ENCODE measurements at regions not wholly inside any gene's neighbourhood (a gene's known extent, or its start where the extent isn't known, plus 50 kb on each side); places are given as distances from the start of the nearest gene placed in this dataset.
A peak's percentile ranks its signal among the peaks of the same experiment; 100 is the strongest.

DNA sequence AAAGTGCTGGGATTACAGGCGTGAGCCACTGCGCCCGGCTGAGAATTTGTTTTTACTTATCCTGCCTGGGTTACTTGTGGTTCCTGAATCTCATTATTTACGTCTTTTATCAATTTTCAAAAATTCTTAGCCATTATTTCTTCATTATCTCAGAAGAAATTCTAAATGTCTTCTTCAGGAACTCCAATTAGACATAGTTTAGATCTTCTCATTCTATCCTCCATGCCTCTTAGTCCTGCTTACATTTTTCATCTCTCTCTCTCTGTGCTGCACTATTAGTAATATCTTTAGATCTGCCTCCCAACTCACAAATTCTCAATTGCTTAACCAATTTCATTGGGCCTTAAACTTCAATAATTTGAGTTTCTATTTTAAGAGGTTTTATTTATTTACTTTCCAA, 124.4 kb upstream of the MRPS22 start:
- Histone ChIP-seq H3K79me2 (ENCODE audit: low read depth) (no peaks in the 10 kb centered on the region), H3K4me1 (no peaks in the 10 kb centered on the region), H3K9ac (no peak overlapping the region), H3F3A (ENCODE audit: low read depth) (no peaks in the 10 kb centered on the region), H3K9me3 (ENCODE audit: low read depth) (no peaks in the 10 kb centered on the region), H3K4me2 (no peak overlapping the region), H2AFZ (replicated peaks) (no peak overlapping the region), H3K4me3 (no peak overlapping the region), H3K36me3 (no peaks in the 10 kb centered on the region), H3K27me3 (no peaks in the 10 kb centered on the region), H4K20me1 (ENCODE audit: low read depth) (no peaks in the 10 kb centered on the region), H3K27ac (no peak overlapping the region)
- Mint-ChIP-seq H3K4me1 (peaks cover 2% of the 10 kb centered on the region), H3K27ac (no peak overlapping the region), H3K9me3 (no peaks in the 10 kb centered on the region), H3K36me3 (no peaks in the 10 kb centered on the region), H3K4me3 (no peak overlapping the region), H3K27me3 (ENCODE audit: insufficient read depth, low read depth) (peaks cover 13% of the 10 kb centered on the region)
- TF ChIP-seq, protein P1, sequence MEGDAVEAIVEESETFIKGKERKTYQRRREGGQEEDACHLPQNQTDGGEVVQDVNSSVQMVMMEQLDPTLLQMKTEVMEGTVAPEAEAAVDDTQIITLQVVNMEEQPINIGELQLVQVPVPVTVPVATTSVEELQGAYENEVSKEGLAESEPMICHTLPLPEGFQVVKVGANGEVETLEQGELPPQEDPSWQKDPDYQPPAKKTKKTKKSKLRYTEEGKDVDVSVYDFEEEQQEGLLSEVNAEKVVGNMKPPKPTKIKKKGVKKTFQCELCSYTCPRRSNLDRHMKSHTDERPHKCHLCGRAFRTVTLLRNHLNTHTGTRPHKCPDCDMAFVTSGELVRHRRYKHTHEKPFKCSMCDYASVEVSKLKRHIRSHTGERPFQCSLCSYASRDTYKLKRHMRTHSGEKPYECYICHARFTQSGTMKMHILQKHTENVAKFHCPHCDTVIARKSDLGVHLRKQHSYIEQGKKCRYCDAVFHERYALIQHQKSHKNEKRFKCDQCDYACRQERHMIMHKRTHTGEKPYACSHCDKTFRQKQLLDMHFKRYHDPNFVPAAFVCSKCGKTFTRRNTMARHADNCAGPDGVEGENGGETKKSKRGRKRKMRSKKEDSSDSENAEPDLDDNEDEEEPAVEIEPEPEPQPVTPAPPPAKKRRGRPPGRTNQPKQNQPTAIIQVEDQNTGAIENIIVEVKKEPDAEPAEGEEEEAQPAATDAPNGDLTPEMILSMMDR (IDR thresholded peaks at IDR 0.05) = no peak
- no peak for TF ChIP-seq EZH2 (IDR thresholded peaks at IDR 0.05)
- TF ChIP-seq EZH2phosphoT487 (IDR thresholded peaks at IDR 0.05) = no peak
- no peak for DNase-seq (ENCODE audit: low spot score)

DNA sequence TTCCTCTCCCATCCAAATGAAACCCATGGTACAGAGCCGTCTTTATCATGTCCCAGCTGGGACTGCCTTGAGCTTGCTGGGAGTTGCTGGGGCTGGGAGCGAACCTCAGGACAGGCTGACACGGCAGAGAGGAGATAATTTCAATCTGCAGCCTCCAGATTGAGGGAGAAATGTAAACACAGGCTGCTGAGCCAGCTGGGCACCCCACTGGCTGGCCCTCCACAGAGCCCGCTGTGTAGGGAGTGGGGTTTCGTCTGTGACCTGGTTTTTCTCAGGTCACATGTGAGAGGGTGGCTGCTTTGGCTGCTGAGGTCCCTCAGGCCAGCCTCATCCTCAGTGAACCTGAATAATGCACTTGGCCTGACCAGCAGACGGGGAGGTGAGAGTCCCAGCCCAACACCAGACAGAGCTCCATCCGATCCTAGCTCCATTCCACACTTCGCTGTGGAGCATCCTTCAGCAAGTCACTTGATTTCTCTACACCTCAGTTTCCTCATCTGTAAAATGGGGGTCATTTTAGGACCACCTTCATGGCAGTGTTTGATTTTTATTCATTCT, 121.6 kb upstream of the MRPS22 start:
- no peaks in the 10 kb centered on the region for H3K36me3 Mint-ChIP-seq
- Histone ChIP-seq H3K27me3 (no peaks in the 10 kb centered on the region), H3K4me2 (no peak overlapping the region), H3K9ac (no peak overlapping the region), H3K4me3 (no peak overlapping the region), H3F3A (ENCODE audit: low read depth) (no peaks in the 10 kb centered on the region), H2AFZ (replicated peaks) (no peak overlapping the region), H3K4me1 (no peaks in the 10 kb centered on the region), H3K27ac (no peak overlapping the region), H3K36me3 (no peaks in the 10 kb centered on the region), H3K79me2 (ENCODE audit: low read depth) (no peaks in the 10 kb centered on the region), H3K9me3 (ENCODE audit: low read depth) (no peaks in the 10 kb centered on the region), H4K20me1 (ENCODE audit: low read depth) (no peaks in the 10 kb centered on the region)
- H3K9me3 Mint-ChIP-seq = no peaks in the 10 kb centered on the region
- peaks cover 2% of the 10 kb centered on the region for H3K4me1 Mint-ChIP-seq
- no peak for TF ChIP-seq EZH2 (IDR thresholded peaks at IDR 0.05)
- TF ChIP-seq EZH2phosphoT487 (IDR thresholded peaks at IDR 0.05) = no peak
- TF ChIP-seq, protein P1 (IDR thresholded peaks at IDR 0.05) = no peak
- no peak for DNase-seq (ENCODE audit: low spot score)
- H3K27ac Mint-ChIP-seq = no peak overlapping the region
- peaks cover 13% of the 10 kb centered on the region for H3K27me3 Mint-ChIP-seq (ENCODE audit: insufficient read depth, low read depth)
- H3K4me3 Mint-ChIP-seq = no peak overlapping the region

DNA sequence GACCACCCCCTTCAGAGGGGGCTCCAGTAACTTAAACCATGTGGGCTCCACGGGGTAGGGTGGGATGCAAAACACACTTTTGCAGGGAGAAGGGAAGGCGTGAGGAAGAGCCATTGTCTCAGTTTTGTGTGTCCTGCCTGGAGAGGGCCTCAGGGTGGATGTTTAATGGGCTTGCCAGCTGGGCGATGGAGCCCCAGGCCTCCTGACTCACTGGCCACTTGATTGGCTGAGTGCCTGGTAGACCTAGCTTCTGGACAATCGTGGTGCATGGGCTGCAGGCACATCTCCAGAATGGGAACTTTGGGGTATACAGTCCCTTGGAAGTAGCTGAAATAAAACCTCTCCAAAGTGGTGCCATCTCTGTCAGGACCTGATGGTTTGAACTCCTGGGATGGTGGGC, 118.3 kb upstream of the MRPS22 start:
- no peaks in the 10 kb centered on the region for H4K20me1 ChIP-seq (ENCODE audit: low read depth)
- no peak overlapping the region for H3K27ac ChIP-seq
- peak overlapping the region; percentile 30 for H3K27ac Mint-ChIP-seq
- H3K4me3 Mint-ChIP-seq = no peak overlapping the region
- no peaks in the 10 kb centered on the region for H3K36me3 Mint-ChIP-seq
- no peaks in the 10 kb centered on the region for H3F3A ChIP-seq (ENCODE audit: low read depth)
- H3K27me3 ChIP-seq = no peaks in the 10 kb centered on the region
- H2AFZ ChIP-seq (replicated peaks) = no peak overlapping the region
- H3K79me2 ChIP-seq (ENCODE audit: low read depth) = no peaks in the 10 kb centered on the region
- DNase-seq (ENCODE audit: low spot score) = no peak
- H3K9me3 Mint-ChIP-seq = no peaks in the 10 kb centered on the region
- no peak overlapping the region for H3K9ac ChIP-seq
- H3K9me3 ChIP-seq (ENCODE audit: low read depth) = no peaks in the 10 kb centered on the region
- H3K4me2 ChIP-seq = no peak overlapping the region
- H3K27me3 Mint-ChIP-seq (ENCODE audit: insufficient read depth, low read depth) = peaks cover 15% of the 10 kb centered on the region
- H3K36me3 ChIP-seq = no peaks in the 10 kb centered on the region
- TF ChIP-seq, protein P1 (IDR thresholded peaks at IDR 0.05) = no peak
- TF ChIP-seq EZH2phosphoT487 (IDR thresholded peaks at IDR 0.05) (no peak), EZH2 (IDR thresholded peaks at IDR 0.05) (no peak)
- peaks cover 6% of the 10 kb centered on the region for H3K4me1 ChIP-seq
- no peak overlapping the region for H3K4me3 ChIP-seq
- peaks cover 17% of the 10 kb centered on the region for H3K4me1 Mint-ChIP-seq

Data from neural progenitor cell (in vitro differentiated cells).